Bronchial epithelial cell (primary cell): ENCODE measurements at regions not wholly inside any gene's neighbourhood (a gene's known extent, or its start where the extent isn't known, plus 50 kb on each side); places are given as distances from the start of the nearest gene placed in this dataset.

ENCODE experiments used
- DNase-seq: peaks from one replicate; pipeline ENCODE4 v3.0.0-alpha.2; 2010; ENCODE audit warnings: low read depth
- FAIRE-seq: peaks from 2 replicates; lab custom pipeline; 2011; peaks lifted over from hg19 to GRCh38; lab: Jason Lieb, UNC
- H3K27me3 ChIP-seq: 2 replicates; pipeline ENCODE4 v1.5.1; 2011; ENCODE audit warnings: low read length; ENCODE audit not compliant: control insufficient read depth, insufficient read depth
- H3K36me3 ChIP-seq: 2 replicates; pipeline ENCODE4 v1.5.1; 2011; ENCODE audit warnings: low read length; ENCODE audit not compliant: control insufficient read depth, insufficient read depth
- H3K4me3 ChIP-seq: 2 replicates; pipeline ENCODE4 v1.5.1; 2011; ENCODE audit warnings: mild to moderate bottlenecking, low read depth, low read length, control low read depth
- TF ChIP-seq, protein P1 (sequence below): IDR thresholded peaks from 2 replicates; pipeline ENCODE4 v1.5.1; 2011; ENCODE audit warnings: mild to moderate bottlenecking, moderate library complexity, low read length, control low read depth, inconsistent platforms; ENCODE audit not compliant: insufficient read depth, severe bottlenecking

GRCh38 chr1:213929398-213929797 is 58.4 kb upstream of the PROX1 start:
- DNase-seq (no peak), FAIRE-seq (no peak)
- Histone ChIP-seq H3K36me3 (no peaks in the 10 kb centered on the region), H3K27me3 (peaks cover 7% of the 10 kb centered on the region), H3K4me3 (no peak overlapping the region)
- TF ChIP-seq, protein P1, sequence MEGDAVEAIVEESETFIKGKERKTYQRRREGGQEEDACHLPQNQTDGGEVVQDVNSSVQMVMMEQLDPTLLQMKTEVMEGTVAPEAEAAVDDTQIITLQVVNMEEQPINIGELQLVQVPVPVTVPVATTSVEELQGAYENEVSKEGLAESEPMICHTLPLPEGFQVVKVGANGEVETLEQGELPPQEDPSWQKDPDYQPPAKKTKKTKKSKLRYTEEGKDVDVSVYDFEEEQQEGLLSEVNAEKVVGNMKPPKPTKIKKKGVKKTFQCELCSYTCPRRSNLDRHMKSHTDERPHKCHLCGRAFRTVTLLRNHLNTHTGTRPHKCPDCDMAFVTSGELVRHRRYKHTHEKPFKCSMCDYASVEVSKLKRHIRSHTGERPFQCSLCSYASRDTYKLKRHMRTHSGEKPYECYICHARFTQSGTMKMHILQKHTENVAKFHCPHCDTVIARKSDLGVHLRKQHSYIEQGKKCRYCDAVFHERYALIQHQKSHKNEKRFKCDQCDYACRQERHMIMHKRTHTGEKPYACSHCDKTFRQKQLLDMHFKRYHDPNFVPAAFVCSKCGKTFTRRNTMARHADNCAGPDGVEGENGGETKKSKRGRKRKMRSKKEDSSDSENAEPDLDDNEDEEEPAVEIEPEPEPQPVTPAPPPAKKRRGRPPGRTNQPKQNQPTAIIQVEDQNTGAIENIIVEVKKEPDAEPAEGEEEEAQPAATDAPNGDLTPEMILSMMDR = no peak

DNA sequence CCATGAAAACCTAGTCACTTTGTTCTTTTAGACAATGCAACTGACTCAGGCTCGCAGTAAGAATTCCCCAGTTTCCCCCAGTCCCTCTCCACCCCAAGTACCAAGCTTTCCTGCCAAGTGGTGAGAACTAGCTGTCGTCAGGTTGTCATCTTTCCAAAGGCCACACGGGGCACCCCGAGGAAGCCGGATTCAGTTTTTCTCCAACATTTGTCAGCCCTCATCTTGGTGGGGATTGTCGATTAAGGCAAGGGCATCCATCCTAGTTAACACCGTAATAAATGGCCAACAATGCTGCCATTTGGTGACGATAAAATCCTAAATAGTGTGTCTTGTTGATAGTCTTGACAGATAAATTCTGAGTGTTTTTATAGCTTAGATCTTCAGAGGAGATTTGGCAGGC is 55.9 kb upstream of the PROX1 start:
- FAIRE-seq = no peak

GRCh38 chr1:213933336-213933735 is 54.4 kb upstream of the PROX1 start:
- DNase-seq (no peak), FAIRE-seq (no peak)
- no peak overlapping the region for H3K4me3 ChIP-seq
- H3K36me3 ChIP-seq = no peaks in the 10 kb centered on the region
- peaks cover 10% of the 10 kb centered on the region for H3K27me3 ChIP-seq
- TF ChIP-seq, protein P1 = no peak

More for the DNA sequence above, 55.9 kb upstream of the PROX1 start:
- DNase-seq = no peak
- H3K27me3 ChIP-seq = peaks cover 10% of the 10 kb centered on the region
- H3K36me3 ChIP-seq = no peaks in the 10 kb centered on the region
- TF ChIP-seq, protein P1 = no peak
- H3K4me3 ChIP-seq = no peak overlapping the region

DNA sequence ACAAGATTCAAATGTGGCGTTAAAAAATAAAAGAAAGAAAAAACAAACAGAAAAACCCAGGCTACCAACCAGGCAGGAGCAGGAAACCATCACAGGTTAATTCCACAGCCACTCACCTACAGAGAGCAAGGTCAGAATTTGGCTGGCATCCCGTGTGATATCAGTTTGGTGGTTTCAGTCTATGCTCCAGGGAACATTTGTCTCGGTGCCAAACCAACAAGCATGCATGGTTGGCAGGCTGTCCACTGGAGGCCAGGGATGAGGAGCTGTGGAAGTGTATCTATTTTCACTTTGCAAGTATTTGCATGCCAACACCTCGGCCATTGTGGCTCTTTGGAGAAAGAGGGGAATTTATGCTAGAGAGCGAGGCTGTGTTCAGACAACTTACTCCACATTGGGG is 53.1 kb upstream of the PROX1 start:
- DNase-seq (peak; percentile 83), FAIRE-seq (no peak)
- Histone ChIP-seq H3K36me3 (no peaks in the 10 kb centered on the region), H3K27me3 (peaks cover 8% of the 10 kb centered on the region), H3K4me3 (no peak overlapping the region)
- TF ChIP-seq, protein P1 = no peak

DNA sequence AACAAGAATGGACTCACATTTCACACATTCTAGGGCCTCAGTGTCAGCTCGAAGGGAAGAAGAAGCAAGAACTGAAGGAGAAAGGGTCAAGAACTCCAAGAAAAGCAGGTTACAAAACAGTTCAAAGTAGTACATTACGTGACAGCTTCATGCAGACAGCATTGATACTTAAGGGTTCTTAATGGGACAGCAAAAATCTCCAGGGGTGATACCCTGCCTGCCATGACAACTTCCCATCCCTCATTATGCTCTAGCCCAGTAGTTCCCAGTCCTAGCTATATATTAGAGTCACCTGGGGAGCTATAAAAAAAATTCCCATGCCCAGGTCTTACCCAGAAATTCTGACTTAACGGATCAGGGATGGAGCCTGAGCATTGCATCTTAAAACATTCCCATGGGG is 51.2 kb upstream of the PROX1 start:
- TF ChIP-seq, protein P1 = no peak
- FAIRE-seq (no peak), DNase-seq (no peak)
- peaks cover 10% of the 10 kb centered on the region for H3K27me3 ChIP-seq
- H3K4me3 ChIP-seq = no peak overlapping the region
- no peaks in the 10 kb centered on the region for H3K36me3 ChIP-seq
